Left kidney (tissue), 1 donor: ENCODE measurements at regions not wholly inside any gene's neighbourhood (a gene's known extent, or its start where the extent isn't known, plus 50 kb on each side); places are given as distances from the start of the nearest gene placed in this dataset.
A peak's percentile ranks its signal among the peaks of the same experiment; 100 is the strongest.

Experiments used
- DNase-seq: peaks from one replicate; pipeline ENCODE4 v3.0.0-alpha.2; 2013

DNA sequence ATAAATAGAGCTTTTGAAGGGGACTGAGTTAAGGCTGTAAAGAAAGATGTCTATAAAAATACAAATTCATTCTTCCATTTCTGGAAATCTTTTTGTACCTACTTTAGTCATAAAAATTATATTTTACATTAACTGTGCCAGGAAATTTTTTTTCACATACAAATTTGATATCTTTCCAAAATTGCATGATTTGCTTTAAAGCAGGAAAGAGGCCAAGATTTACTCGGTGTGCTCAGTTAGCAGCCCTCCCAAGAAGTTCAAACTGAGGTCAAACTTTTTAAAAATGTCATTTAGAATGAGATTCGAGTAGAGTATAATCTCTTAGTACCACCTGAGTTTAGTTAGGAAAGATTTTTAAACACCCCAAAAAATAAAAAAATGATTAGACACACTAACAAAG is 173.2 kb upstream of the GRIP1 start:
- DNase-seq: no peak

DNA sequence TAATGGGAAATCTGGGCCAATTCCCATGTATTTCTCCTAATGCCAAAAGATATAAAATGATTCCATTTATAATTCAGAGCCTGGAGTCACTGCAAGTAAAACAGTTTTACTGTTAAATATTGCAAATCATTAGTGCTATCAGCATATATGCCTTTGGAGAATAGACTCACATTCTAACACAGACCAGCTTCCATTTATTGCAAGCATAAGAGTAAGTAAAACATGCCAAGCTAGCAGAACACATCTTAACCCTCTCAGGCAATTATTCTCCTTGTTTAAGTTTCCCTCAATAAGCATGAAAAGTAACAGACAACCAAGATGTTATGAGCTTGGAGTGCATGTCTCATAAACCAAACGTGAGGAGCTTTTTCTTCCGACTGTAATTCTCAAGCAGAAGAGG is 173.9 kb upstream of the GRIP1 start:
- no peak for DNase-seq

- no peak for DNase-seq
Measured at GRCh38 chr12:66859751-66860440, 181.0 kb upstream of the GRIP1 start.

GRCh38 chr12:66860752-66861750 is 182.2 kb upstream of the GRIP1 start:
- peak; percentile 73 for DNase-seq

DNA sequence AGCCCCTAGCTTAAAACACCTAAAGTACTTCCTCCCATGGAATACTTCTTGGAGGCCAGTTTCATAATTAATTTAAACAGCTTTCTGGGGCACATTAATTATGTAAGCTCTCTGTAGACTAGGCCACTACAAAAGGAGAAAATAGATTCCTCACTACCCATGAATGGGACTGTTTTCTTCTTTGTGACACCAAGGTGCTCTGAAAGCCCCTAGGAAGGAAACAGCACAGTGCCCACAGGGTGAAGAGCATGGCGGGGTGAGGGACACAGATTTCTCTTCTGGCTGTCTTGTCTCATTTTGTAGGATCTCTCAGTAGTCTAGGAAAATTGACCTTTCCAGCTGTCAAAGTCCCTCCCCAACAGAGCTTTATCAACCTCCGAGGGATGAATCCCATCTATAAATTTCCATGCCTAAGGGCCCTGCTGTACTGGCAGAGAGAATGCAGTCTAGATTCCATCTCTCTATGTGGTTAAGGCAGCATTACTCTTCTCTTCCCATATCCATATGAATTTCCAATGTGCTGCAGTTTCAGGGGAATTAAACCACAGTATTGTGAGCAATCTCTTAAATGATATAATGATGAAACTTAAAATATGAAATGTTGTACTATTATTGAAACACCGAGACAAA is 183.6 kb upstream of the GRIP1 start:
- DNase-seq: no peak

- DNase-seq: no peak
Measured at GRCh38 chr12:66863276-66863675, 184.4 kb upstream of the GRIP1 start.

DNA sequence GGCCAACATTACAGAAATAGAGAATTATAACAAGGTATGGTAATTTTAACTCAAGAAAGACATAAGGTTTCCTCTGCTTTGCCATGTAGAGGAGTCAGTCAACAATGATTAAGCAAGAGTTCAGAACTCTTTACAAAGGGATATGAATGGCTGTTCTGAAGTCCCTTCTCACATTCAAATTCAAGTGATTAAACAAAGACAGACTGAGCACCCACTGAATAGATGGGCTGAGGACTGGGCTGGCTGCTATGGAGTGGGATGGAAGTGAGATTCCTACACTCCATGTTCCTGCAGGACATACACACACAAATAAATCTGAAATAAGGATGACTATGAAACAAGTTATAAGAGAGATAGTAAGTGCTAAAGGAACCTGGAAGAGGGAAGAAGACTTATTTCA is 199.0 kb upstream of the GRIP1 start:
- DNase-seq: no peak

- DNase-seq: no peak
Measured at GRCh38 chr12:66879409-66879808, 200.5 kb upstream of the GRIP1 start.

GRCh38 chr12:66881386-66881785 is 202.5 kb upstream of the GRIP1 start:
- no peak for DNase-seq

DNA sequence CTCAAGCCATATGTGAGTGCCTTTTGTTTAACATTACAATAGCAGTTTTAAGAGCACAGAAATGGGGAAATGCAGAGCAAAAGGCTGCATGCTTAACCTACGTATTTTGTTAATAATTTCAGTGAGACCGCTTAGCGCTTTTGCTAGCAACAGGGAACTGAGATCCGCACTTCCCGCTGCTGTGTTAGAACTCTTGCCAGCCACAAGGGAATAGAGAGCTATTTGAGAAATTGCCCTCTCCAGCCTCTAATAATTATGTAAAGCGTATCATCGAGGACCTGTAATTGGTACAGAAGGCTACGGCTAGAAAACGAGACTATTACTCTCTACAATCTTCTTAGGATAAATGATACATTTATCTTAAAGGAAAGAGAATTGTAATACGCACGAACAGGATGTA is 205.2 kb upstream of the GRIP1 start:
- no peak for DNase-seq

DNA sequence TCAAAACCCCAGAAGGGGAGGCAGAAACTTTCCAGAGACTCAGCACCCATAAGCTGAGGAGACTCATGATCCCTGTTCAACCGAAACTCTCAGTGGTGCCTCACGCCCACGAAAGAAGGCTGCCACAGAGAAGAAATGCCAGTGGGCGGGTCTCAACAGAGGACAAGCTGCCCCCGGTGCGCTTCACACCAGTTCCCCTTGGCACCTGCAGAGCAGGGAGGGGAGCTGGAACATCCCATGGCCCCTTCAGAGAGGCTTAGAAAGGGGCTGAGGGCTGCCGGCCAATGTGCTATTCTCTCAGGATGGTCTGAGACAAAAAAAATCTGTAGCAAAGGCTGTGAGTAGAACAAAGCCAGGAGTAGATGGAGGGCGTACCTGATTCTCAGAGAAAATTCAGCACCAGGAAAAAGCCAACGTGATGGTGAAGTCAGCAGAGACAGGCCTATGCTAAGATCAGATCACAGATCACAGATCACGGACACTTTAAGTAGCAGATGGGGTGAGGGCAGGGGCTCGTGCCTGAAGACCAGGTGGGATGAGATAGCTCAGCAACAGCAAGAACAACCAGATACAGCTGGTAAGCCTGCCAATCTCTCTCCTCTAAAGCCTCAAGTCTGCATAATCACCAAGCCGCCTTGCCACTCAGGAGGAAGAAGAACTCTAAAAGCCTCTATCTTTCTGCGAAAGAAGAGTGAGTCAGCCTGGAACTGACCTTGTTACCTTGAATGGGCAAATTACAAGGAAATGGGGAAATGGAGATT is 206.4 kb upstream of the GRIP1 start:
- no peak for DNase-seq

DNA sequence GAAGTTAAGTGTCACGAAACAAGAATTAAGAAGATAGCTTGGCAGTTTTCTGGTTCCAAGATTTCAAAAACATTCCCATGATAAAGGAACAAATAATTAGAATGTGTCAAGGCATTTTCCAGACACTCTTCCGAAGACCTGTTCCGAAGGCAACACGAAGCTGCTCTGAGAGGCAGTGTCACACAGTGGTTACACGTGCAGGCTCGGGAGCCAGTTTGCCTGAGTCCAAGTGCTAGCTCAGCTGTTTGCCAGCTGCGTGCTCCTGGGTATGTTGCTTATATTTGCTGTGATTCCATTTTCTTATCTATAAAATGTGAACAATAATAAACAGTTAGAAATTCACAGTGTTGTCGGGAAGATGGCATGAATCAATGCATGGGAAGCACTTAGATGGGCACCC is 217.9 kb upstream of the GRIP1 start:
- DNase-seq: no peak

DNA sequence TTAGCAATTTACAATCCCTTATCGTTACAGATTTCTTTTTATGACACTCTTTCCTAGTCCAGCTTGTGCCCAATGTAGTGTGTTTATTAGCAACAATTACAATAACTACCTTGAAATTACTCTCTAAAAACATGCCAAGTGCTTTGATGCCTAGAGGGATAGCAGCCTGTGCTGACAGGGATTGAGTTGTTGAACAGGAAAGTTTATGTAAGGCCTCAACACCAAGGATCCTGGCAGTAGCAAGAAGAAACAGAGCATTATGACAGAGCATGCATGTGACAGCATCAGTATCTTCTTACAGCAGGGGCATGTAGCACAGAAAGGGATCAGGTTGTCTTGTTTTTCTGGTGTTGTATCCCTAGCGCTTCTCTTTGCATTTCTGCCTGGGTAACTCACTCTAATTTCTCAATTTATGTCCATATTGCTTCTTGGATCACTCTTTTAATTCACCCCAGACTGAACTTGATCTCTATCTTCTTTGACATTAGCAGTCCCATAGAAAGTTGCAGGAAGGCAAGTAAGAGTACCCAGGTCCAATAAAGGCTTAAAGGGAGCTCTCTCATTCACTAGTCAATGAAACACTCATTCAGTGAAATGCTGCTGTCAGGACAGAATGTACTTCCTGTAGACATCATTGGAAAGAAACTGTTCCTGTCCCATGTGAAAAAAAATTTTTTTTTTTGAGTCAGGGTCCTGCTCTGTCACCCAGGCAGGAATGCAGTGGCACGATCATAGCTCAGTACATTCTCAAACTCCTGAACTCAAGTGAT is 220.0 kb upstream of the GRIP1 start:
- DNase-seq: no peak

- DNase-seq: no peak
Measured at GRCh38 chr12:66899588-66899987, 220.7 kb upstream of the GRIP1 start.

GRCh38 chr12:66900616-66901015 is 221.7 kb upstream of the GRIP1 start:
- DNase-seq: no peak

GRCh38 chr12:66901138-66901932 is 222.5 kb upstream of the GRIP1 start:
- no peak for DNase-seq

DNA sequence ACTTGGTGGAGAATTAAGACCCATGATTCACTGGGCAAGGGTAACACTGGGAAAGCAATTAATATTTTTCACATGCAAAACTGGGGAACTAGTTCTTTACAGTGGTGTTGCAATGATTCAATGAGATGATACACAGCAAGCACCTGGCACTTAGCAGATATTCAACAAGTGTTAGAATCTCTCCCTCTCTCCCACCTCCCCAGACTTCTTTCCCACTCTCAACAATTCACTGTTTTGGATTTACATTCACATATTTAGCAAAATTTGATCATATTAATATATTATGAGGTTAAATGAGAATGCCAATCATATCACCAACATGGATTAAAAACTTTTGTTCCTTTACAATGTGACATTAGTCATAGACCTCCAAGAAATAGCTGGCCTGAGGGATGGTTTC is 223.1 kb upstream of the GRIP1 start:
- DNase-seq: no peak

- no peak for DNase-seq
Measured at GRCh38 chr12:66903782-66904396, 225.0 kb upstream of the GRIP1 start.

GRCh38 chr12:66905201-66905600 is 226.3 kb upstream of the GRIP1 start:
- no peak for DNase-seq

- no peak for DNase-seq
Measured at GRCh38 chr12:66910366-66910974, 231.6 kb upstream of the GRIP1 start.
